Panc1 (cell line): ENCODE measurements at regions not wholly inside any gene's neighbourhood (a gene's known extent, or its start where the extent isn't known, plus 50 kb on each side); places are given as distances from the start of the nearest gene placed in this dataset.

ENCODE experiments used
- ATAC-seq: fragments of 200-7000 bp; cut with Tn5 transposase; 2 replicates; pipeline ENCODE4 v1.9.1; 2020; ENCODE audit warnings: mild to moderate bottlenecking, moderate library complexity
- BruUV-seq: library from RNA; stranded (reverse); fragments of 400-500 nt; replicated peaks from 2 replicates; lab custom pipeline; 2021; lab: Mats Ljungman, UMichigan
- CTCF ChIA-PET: fragments of 300-600 bp; sonication (Branson Sonifier 250); formaldehyde crosslinking; loops from one replicate; lab custom pipeline; 2022; ENCODE audit warnings: antibody characterized with exemption; lab: Charles Lee
- POLR2A ChIA-PET: fragments of 300-600 bp; sonication (Branson Sonifier 250); formaldehyde crosslinking; loops from one replicate; lab custom pipeline; 2022; ENCODE audit warnings: antibody characterized with exemption; lab: Charles Lee
- DNase-seq: peaks from one replicate; pipeline ENCODE4 v3.0.0-alpha.2; 2010; ENCODE audit warnings: low read depth, low spot score
- H3K27ac ChIP-seq: 2 replicates; pipeline ENCODE4 v1.5.1; 2011; ENCODE audit warnings: mild to moderate bottlenecking, low read length, inconsistent platforms
- H3K27me3 ChIP-seq: fragments of 200-500 bp; sonication (Bioruptor generic); 2 replicates; pipeline ENCODE4 v1.6.0; 2014; ENCODE audit warnings: low read length, inconsistent platforms; ENCODE audit not compliant: control insufficient read depth, insufficient read depth
- H3K36me3 ChIP-seq: fragments of 200-500 bp; sonication (Bioruptor generic); 2 replicates; pipeline ENCODE4 v1.5.1; 2014; ENCODE audit warnings: inconsistent platforms, mild to moderate bottlenecking, low read length, moderate library complexity; ENCODE audit not compliant: control insufficient read depth, insufficient read depth
- H3K4me1 ChIP-seq: 2 replicates; pipeline ENCODE4 v1.5.1; 2011; ENCODE audit warnings: inconsistent platforms, mild to moderate bottlenecking, low read length, moderate library complexity; ENCODE audit not compliant: control insufficient read depth, insufficient read depth
- H3K4me3 ChIP-seq, 2 experiments: 2 replicates each; pipeline ENCODE4 v1.5.1; 2011 to 2012; ENCODE audit warnings: low read depth in 2 of 2, low read length in 2 of 2, mild to moderate bottlenecking in 2 of 2, inconsistent platforms in 1 of 2, moderate library complexity in 1 of 2
- H3K9me3 ChIP-seq: fragments of 200-500 bp; sonication (Bioruptor generic); 2 replicates; pipeline ENCODE4 v1.5.1; 2014; ENCODE audit warnings: low read depth, mild to moderate bottlenecking, inconsistent platforms, low read length, moderate library complexity; ENCODE audit not compliant: control insufficient read depth, insufficient read depth
- POLR2AphosphoS5 ChIP-seq: IDR thresholded peaks from 2 replicates; pipeline ENCODE4 v1.6.1; 2012; ENCODE audit warnings: mild to moderate bottlenecking, low read depth, low read length, moderate library complexity
- SIN3A ChIP-seq: IDR thresholded peaks from 2 replicates; pipeline ENCODE4 v1.6.1; 2012; ENCODE audit warnings: low read depth, mild to moderate bottlenecking, low read length, moderate library complexity, borderline replicate concordance; ENCODE audit not compliant: insufficient read depth
- TCF7L2 ChIP-seq: IDR thresholded peaks from 2 replicates; pipeline ENCODE4 v1.6.1; 2011; ENCODE audit warnings: mild to moderate bottlenecking, low read depth, low read length, inconsistent platforms
- in situ Hi-C: cut with HindIII; loops from 2 replicates; pipeline ENCODE4 v1.10.0; 2016; ENCODE audit warnings: low sequenced_read_pairs, low pct_unique_long_range_greater_than_20kb
- intact Hi-C: fragments of 100-400 bp; cut with micrococcal nuclease; formaldehyde crosslinking; loops from one replicate; pipeline ENCODE4 v1.10.0; 2022; ENCODE audit not compliant: unreplicated experiment
- TF ChIP-seq, protein P1 (sequence below), 2 experiments: IDR thresholded peaks; 2 replicates each; pipeline ENCODE4 v1.6.1; 2011 to 2012; ENCODE audit warnings: low read depth in 2 of 2, control low read depth in 1 of 2, low read length in 1 of 2, mild to moderate bottlenecking in 1 of 2, moderate library complexity in 1 of 2; ENCODE audit not compliant: insufficient read depth in 1 of 2
- TF ChIP-seq, protein P2 (sequence below): fragments of 450-650 bp; IDR thresholded peaks from 2 replicates; pipeline ENCODE4 v1.5.1; 2017; ENCODE audit warnings: mild to moderate bottlenecking

DNA sequence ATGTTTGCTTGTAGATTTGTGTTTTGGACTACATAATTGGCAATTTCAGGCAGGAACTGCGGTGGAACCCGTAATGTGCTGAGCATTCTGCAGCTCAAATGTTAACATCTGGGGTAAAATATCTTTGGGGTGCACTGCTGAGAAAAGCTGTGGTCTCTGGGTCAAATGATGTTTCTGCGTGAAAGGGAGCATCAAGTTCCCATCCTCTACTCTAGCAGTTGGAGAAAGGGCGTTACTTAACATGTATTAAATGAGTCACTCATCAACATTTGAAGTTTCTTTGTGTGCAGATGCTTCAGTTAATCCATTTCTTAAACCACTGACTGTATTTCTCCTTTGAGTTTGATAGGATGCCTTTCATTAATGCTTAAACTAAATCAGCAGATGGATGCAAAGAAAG lies 273.1 kb upstream of the PITRM1 start:
- no peak overlapping the region for H3K27ac ChIP-seq
- no peaks in the 10 kb centered on the region for H3K4me1 ChIP-seq
- no TSS peak for BruUV-seq
- in situ Hi-C loops: no loop called here
- H3K9me3 ChIP-seq: no peaks in the 10 kb centered on the region
- no peak for ATAC-seq
- H3K4me3 ChIP-seq: no peak overlapping the region
- TF ChIP-seq TCF7L2: no peak
- TF ChIP-seq, protein P1, sequence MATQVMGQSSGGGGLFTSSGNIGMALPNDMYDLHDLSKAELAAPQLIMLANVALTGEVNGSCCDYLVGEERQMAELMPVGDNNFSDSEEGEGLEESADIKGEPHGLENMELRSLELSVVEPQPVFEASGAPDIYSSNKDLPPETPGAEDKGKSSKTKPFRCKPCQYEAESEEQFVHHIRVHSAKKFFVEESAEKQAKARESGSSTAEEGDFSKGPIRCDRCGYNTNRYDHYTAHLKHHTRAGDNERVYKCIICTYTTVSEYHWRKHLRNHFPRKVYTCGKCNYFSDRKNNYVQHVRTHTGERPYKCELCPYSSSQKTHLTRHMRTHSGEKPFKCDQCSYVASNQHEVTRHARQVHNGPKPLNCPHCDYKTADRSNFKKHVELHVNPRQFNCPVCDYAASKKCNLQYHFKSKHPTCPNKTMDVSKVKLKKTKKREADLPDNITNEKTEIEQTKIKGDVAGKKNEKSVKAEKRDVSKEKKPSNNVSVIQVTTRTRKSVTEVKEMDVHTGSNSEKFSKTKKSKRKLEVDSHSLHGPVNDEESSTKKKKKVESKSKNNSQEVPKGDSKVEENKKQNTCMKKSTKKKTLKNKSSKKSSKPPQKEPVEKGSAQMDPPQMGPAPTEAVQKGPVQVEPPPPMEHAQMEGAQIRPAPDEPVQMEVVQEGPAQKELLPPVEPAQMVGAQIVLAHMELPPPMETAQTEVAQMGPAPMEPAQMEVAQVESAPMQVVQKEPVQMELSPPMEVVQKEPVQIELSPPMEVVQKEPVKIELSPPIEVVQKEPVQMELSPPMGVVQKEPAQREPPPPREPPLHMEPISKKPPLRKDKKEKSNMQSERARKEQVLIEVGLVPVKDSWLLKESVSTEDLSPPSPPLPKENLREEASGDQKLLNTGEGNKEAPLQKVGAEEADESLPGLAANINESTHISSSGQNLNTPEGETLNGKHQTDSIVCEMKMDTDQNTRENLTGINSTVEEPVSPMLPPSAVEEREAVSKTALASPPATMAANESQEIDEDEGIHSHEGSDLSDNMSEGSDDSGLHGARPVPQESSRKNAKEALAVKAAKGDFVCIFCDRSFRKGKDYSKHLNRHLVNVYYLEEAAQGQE (IDR thresholded peaks at IDR 0.05; ENCODE audit: insufficient read depth in 1 of 2, low read depth in 2 of 2, low read length in 1 of 2): no peak
- TF ChIP-seq SIN3A: no peak
- TF ChIP-seq, protein P2, sequence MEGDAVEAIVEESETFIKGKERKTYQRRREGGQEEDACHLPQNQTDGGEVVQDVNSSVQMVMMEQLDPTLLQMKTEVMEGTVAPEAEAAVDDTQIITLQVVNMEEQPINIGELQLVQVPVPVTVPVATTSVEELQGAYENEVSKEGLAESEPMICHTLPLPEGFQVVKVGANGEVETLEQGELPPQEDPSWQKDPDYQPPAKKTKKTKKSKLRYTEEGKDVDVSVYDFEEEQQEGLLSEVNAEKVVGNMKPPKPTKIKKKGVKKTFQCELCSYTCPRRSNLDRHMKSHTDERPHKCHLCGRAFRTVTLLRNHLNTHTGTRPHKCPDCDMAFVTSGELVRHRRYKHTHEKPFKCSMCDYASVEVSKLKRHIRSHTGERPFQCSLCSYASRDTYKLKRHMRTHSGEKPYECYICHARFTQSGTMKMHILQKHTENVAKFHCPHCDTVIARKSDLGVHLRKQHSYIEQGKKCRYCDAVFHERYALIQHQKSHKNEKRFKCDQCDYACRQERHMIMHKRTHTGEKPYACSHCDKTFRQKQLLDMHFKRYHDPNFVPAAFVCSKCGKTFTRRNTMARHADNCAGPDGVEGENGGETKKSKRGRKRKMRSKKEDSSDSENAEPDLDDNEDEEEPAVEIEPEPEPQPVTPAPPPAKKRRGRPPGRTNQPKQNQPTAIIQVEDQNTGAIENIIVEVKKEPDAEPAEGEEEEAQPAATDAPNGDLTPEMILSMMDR: no peak
- no peak for TF ChIP-seq POLR2AphosphoS5
- no peaks in the 10 kb centered on the region for H3K27me3 ChIP-seq
- POLR2A ChIA-PET: no interaction called here
- intact Hi-C loops: no loop called here
- CTCF ChIA-PET: no interaction called here
- DNase-seq: no peak
- H3K36me3 ChIP-seq: no peaks in the 10 kb centered on the region

DNA sequence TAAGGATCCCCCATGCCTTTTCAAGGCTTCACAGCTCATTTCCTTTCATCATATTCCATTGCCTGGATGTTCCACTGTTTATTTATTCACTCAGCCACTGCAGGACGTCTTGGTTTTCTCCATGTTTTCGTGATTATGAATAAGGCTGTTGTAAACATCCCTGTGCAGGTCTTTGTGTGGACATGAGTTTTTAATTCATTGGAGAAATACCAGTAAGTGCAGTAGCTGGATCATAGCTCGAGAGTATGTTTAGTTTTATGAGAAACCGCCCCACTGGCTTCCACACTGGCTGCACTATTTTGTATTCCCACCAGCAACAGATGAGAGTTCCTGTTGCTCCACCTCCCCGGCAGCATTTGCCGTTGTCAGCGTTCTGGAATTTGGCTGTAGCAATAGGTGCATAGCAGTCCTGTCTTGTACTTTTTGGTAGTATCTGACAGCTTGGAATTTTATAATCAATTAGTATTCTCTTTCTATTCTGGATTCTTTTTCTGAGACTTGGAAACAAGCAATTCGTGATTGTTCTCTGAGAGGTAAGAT lies 269.9 kb upstream of the PITRM1 start:
- Histone ChIP-seq H3K36me3 (no peaks in the 10 kb centered on the region), H3K27me3 (no peaks in the 10 kb centered on the region), H3K4me1 (no peaks in the 10 kb centered on the region), H3K27ac (no peak overlapping the region), H3K4me3 (no peak overlapping the region), H3K9me3 (0 out of 2 replicates have a peak, but pooled peaks cover 3% of the 10 kb centered on the region)
- no peak for TF ChIP-seq SIN3A
- TF ChIP-seq, protein P1 (IDR thresholded peaks at IDR 0.05; ENCODE audit: insufficient read depth in 1 of 2, low read depth in 2 of 2, low read length in 1 of 2): no peak
- TF ChIP-seq POLR2AphosphoS5: no peak
- TF ChIP-seq TCF7L2: no peak
- POLR2A ChIA-PET: no interaction called here
- no TSS peak for BruUV-seq
- intact Hi-C loops: no loop called here
- no peak for ATAC-seq
- DNase-seq: no peak
- CTCF ChIA-PET: no interaction called here
- in situ Hi-C loops: no loop called here
